CD14-positive monocyte (primary cell): ENCODE measurements at regions not wholly inside any gene's neighbourhood (a gene's known extent, or its start where the extent isn't known, plus 50 kb on each side); places are given as distances from the start of the nearest gene placed in this dataset.

Experiments
- DNase-seq, 3 donors: peaks; one replicate each; pipeline ENCODE4 v3.0.0-alpha.2; 2011 to 2022
- H2AFZ ChIP-seq: 2 replicates; pipeline ENCODE4 v1.6.0; 2012; ENCODE audit warnings: mild to moderate bottlenecking, low read depth, low read length, inconsistent platforms; ENCODE audit not compliant: insufficient read depth, poor library complexity, severe bottlenecking
- H3K27ac ChIP-seq, 2 donors: 1 replicate in 1 of 2; 2 replicates in 1 of 2; pipeline ENCODE4 v1.5.1; 2012 to 2013; ENCODE audit warnings: low read length in 2 of 2, control low read depth in 1 of 2, inconsistent platforms in 1 of 2, low read depth in 1 of 2, mild to moderate bottlenecking in 1 of 2
- H3K27me3 ChIP-seq, 2 donors: one replicate each; pipeline versions ENCODE4 v1.6.0 to v1.6.1; 2011 to 2013; ENCODE audit warnings: low read length in 2 of 2; ENCODE audit not compliant: control insufficient read depth in 2 of 2, insufficient read depth in 2 of 2
- H3K36me3 ChIP-seq, 2 donors: replicated peaks in 1 of 2; 1 replicate in 1 of 2; 2 replicates in 1 of 2; pipeline versions ENCODE4 v1.5.1 to v1.6.1; 2012 to 2013; ENCODE audit warnings: low read length in 2 of 2, control low read depth in 1 of 2, inconsistent platforms in 1 of 2, mild to moderate bottlenecking in 1 of 2; ENCODE audit not compliant: insufficient read depth in 2 of 2, control insufficient read depth in 1 of 2
- H3K4me1 ChIP-seq, 2 donors: 1 replicate in 1 of 2; 2 replicates in 1 of 2; pipeline versions ENCODE4 v1.5.1 to v1.6.1; 2012 to 2013; ENCODE audit warnings: low read length in 2 of 2, control low read depth in 1 of 2, inconsistent platforms in 1 of 2, mild to moderate bottlenecking in 1 of 2, moderate library complexity in 1 of 2; ENCODE audit not compliant: insufficient read depth in 2 of 2, control insufficient read depth in 1 of 2
- H3K4me2 ChIP-seq: replicated peaks from 2 replicates; pipeline ENCODE3; 2012; ENCODE audit warnings: low read length, moderate library complexity, mild to moderate bottlenecking; ENCODE audit not compliant: poor library complexity, severe bottlenecking; ENCODE audit errors: extremely low read depth
- H3K4me3 ChIP-seq, 3 experiments: fragments of 200-600 bp in 1 of 3; sonication (generic) in 1 of 3; replicated peaks in 1 of 3; 1 replicate in 2 of 3; 2 replicates in 1 of 3; pipeline ENCODE4 v1.5.1; 2011 to 2013; ENCODE audit warnings: low read length in 3 of 3, mild to moderate bottlenecking in 3 of 3, control low read depth in 2 of 3, low read depth in 2 of 3, inconsistent platforms in 1 of 3, moderate library complexity in 1 of 3
- H3K79me2 ChIP-seq: 2 replicates; pipeline ENCODE4 v1.6.0; 2012; ENCODE audit warnings: mild to moderate bottlenecking, control low read depth, inconsistent platforms, low read length, moderate library complexity; ENCODE audit not compliant: insufficient read depth
- H3K9ac ChIP-seq: 2 replicates; pipeline ENCODE4 v1.6.0; 2017; ENCODE audit warnings: low read length, mild to moderate bottlenecking; ENCODE audit not compliant: insufficient read depth, poor library complexity, severe bottlenecking
- H3K9me3 ChIP-seq, 2 donors: replicated peaks in 1 of 2; 1 replicate in 1 of 2; 2 replicates in 1 of 2; pipeline versions ENCODE4 v1.5.1 to v1.6.1; 2012 to 2013; ENCODE audit warnings: low read length in 2 of 2, control low read depth in 1 of 2; ENCODE audit not compliant: control insufficient read depth in 1 of 2, insufficient read depth in 1 of 2
- H4K20me1 ChIP-seq: 2 replicates; pipeline ENCODE4 v1.6.0; 2012; ENCODE audit warnings: mild to moderate bottlenecking, low read length, control low read depth, moderate library complexity; ENCODE audit not compliant: insufficient read depth
- H3K27ac Mint-ChIP-seq, 7 donors: one replicate each; pipeline ENCODE4 v1.8.0; 2020; ENCODE audit warnings: mild to moderate bottlenecking in 7 of 7, mixed read lengths in 7 of 7, moderate library complexity in 6 of 7, inconsistent platforms in 2 of 7
- H3K27me3 Mint-ChIP-seq, 3 donors: one replicate each; pipeline ENCODE4 v1.8.0; 2021 to 2022; ENCODE audit warnings: low read depth in 3 of 3, mild to moderate bottlenecking in 3 of 3, mixed read lengths in 3 of 3, moderate library complexity in 3 of 3, inconsistent platforms in 1 of 3
- H3K36me3 Mint-ChIP-seq, 2 donors: one replicate each; pipeline ENCODE4 v1.8.0; 2020; ENCODE audit warnings: mixed read lengths in 2 of 2, inconsistent platforms in 1 of 2, mild to moderate bottlenecking in 1 of 2
- H3K4me1 Mint-ChIP-seq: one replicate; pipeline ENCODE4 v1.8.0; 2020; ENCODE audit warnings: mild to moderate bottlenecking, mixed read lengths
- H3K4me3 Mint-ChIP-seq, 2 donors: one replicate each; pipeline ENCODE4 v1.8.0; 2020; ENCODE audit warnings: mild to moderate bottlenecking in 2 of 2, mixed read lengths in 2 of 2, moderate library complexity in 1 of 2
- H3K9me3 Mint-ChIP-seq, 7 donors: one replicate each; pipeline ENCODE4 v1.8.0; 2020 to 2022; ENCODE audit warnings: mixed read lengths in 7 of 7, mild to moderate bottlenecking in 6 of 7, moderate library complexity in 6 of 7, inconsistent platforms in 2 of 7
- CTCF ChIP-seq: fragments of 200-600 bp; IDR thresholded peaks from one replicate; pipeline ENCODE4 v1.8.0; 2022; ENCODE audit warnings: antibody characterized with exemption, mild to moderate bottlenecking
- WGBS: methylation state at CpG from one replicate; pipeline ENCODE4 v1.1.5; 2013; ENCODE audit warnings: missing lambda C conversion rate; ENCODE audit not compliant: insufficient coverage; 5-methylcytosine and 5-hydroxymethylcytosine counted together
- intact Hi-C, 2 donors: fragments of 100-400 bp; cut with micrococcal nuclease; formaldehyde crosslinking; loops; one replicate each; pipeline versions ENCODE4 v1.15.0 to v1.15.1; 2023

GRCh38 chr10:9076066-9076465, 1021.6 kb downstream of the GATA3 start:
- Histone ChIP-seq H4K20me1 (no peaks in the 10 kb centered on the region), H3K4me3 (no peak overlapping the region), H2AFZ (no peak overlapping the region), H3K9ac (no peak overlapping the region), H3K36me3 (no peaks in the 10 kb centered on the region), H3K4me2 (no peak overlapping the region), H3K27me3 (no peaks in the 10 kb centered on the region), H3K4me1 (no peaks in the 10 kb centered on the region), H3K27ac (no peak overlapping the region), H3K79me2 (no peaks in the 10 kb centered on the region), H3K9me3 (no peaks in the 10 kb centered on the region)
- Mint-ChIP-seq H3K4me1 (no peaks in the 10 kb centered on the region), H3K27me3 (no peaks in the 10 kb centered on the region), H3K36me3 (no peaks in the 10 kb centered on the region), H3K4me3 (no peak overlapping the region), H3K9me3 (peaks cover 0 to 3% (median 0%) of the 10 kb centered on the region in 7 donors), H3K27ac (no peak overlapping the region)
- intact Hi-C loops, result no loop called here
- 75% methylated on average over 1 of the region's 2 CpGs for WGBS
- DNase-seq, result no peak
- TF ChIP-seq CTCF, result no peak

DNA sequence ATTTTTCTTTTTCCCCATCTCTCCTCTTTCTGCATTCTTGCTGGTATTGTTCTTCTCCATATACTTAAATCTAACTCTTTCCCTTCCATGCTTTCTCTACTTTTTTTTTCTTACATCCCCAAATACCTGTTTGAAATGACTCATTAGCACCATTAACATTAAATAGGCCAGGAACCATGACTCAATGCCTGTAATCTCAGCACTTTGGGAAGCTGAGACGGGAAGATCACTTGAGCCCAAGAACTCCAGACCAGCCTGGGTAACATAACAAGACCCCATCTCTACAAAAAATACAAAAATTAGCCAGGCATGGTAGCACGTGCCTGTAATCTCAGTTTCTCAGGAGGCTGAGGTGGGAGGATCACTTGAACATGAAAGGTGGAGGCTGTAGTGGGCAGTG, 1026.8 kb downstream of the GATA3 start:
- Histone ChIP-seq H3K27me3 (no peaks in the 10 kb centered on the region), H3K79me2 (no peaks in the 10 kb centered on the region), H3K36me3 (no peaks in the 10 kb centered on the region), H3K4me3 (no peak overlapping the region), H3K4me2 (no peak overlapping the region), H4K20me1 (no peaks in the 10 kb centered on the region), H3K9me3 (no peaks in the 10 kb centered on the region), H2AFZ (no peak overlapping the region), H3K4me1 (no peaks in the 10 kb centered on the region), H3K9ac (no peak overlapping the region), H3K27ac (no peak overlapping the region)
- H3K27ac Mint-ChIP-seq, result no peak overlapping the region
- no peak overlapping the region for H3K4me3 Mint-ChIP-seq
- peaks cover 0 to 2% (median 0%) of the 10 kb centered on the region in 3 donors for H3K27me3 Mint-ChIP-seq
- peaks cover 0 to 5% (median 3%) of the 10 kb centered on the region in 7 donors for H3K9me3 Mint-ChIP-seq
- no peak for TF ChIP-seq CTCF
- H3K4me1 Mint-ChIP-seq, result no peaks in the 10 kb centered on the region
- intact Hi-C loops, result no loop called here
- DNase-seq, result no peak
- 100% methylated on average over 1 of the region's 2 CpGs for WGBS
- H3K36me3 Mint-ChIP-seq, result no peaks in the 10 kb centered on the region
